GM18499 (cell line): ENCODE measurements at regions not wholly inside any gene's neighbourhood (a gene's known extent, or its start where the extent isn't known, plus 50 kb on each side); places are given as distances from the start of the nearest gene placed in this dataset.
"Not testable (repeated sequence)": the region's sequence is repeated elsewhere in the genome, so short reads cannot be mapped to it uniquely, and the experiment has no call there.

ENCODE experiments used
- ATAC-seq: cut with Tn5 transposase; IDR thresholded peaks from one replicate; pipeline ENCODE4 v1.9.1; 2021; ENCODE audit warnings: moderate number of reproducible peaks; ENCODE audit not compliant: insufficient read depth, unreplicated experiment

- ATAC-seq = peak; percentile 37
These were observed 5419.6 kb upstream of the TPTE start for GRCh38 chr21:5101749-5102148.

- not testable (repeated sequence) for ATAC-seq
These were observed 5417.4 kb upstream of the TPTE start for GRCh38 chr21:5103880-5104561.

GRCh38 chr21:5104562-5104928 lies 5416.8 kb upstream of the TPTE start:
- ATAC-seq = not testable (repeated sequence)

GRCh38 chr21:5105939-5106708 lies 5415.3 kb upstream of the TPTE start:
- ATAC-seq = peak; percentile 39

- ATAC-seq = peak; percentile 14
These were observed 5414.5 kb upstream of the TPTE start for GRCh38 chr21:5106767-5107464.

- not testable (repeated sequence) for ATAC-seq
These were observed 5413.7 kb upstream of the TPTE start for GRCh38 chr21:5107637-5108036.

- ATAC-seq = not testable (repeated sequence)
These were observed 5413.2 kb upstream of the TPTE start for GRCh38 chr21:5108048-5108775.

GRCh38 chr21:5111197-5111596 lies 5410.2 kb upstream of the TPTE start:
- not testable (repeated sequence) for ATAC-seq

- not testable (repeated sequence) for ATAC-seq
These were observed 5408.3 kb upstream of the TPTE start for GRCh38 chr21:5113092-5113491.

- not testable (repeated sequence) for ATAC-seq
These were observed 5406.9 kb upstream of the TPTE start for GRCh38 chr21:5114468-5114867.

- not testable (repeated sequence) for ATAC-seq
These were observed 5406.3 kb upstream of the TPTE start for GRCh38 chr21:5114893-5115645.

GRCh38 chr21:5115646-5116343 lies 5405.6 kb upstream of the TPTE start:
- not testable (repeated sequence) for ATAC-seq

GRCh38 chr21:5116344-5117123 lies 5404.8 kb upstream of the TPTE start:
- ATAC-seq = not testable (repeated sequence)

- not testable (repeated sequence) for ATAC-seq
These were observed 5404.2 kb upstream of the TPTE start for GRCh38 chr21:5117135-5117534.

GRCh38 chr21:5117666-5118295 lies 5403.6 kb upstream of the TPTE start:
- ATAC-seq = not testable (repeated sequence)

- ATAC-seq = not testable (repeated sequence)
These were observed 5403.1 kb upstream of the TPTE start for GRCh38 chr21:5118296-5118679.

- not testable (repeated sequence) for ATAC-seq
These were observed 5402.2 kb upstream of the TPTE start for GRCh38 chr21:5119179-5119578.

GRCh38 chr21:5121399-5121798 lies 5400.0 kb upstream of the TPTE start:
- ATAC-seq = not testable (repeated sequence)
